IPS-15b (cell line): ENCODE measurements at regions not wholly inside any gene's neighbourhood (a gene's known extent, or its start where the extent isn't known, plus 50 kb on each side); places are given as distances from the start of the nearest gene placed in this dataset.
"Not testable (repeated sequence)": the region's sequence is repeated elsewhere in the genome, so short reads cannot be mapped to it uniquely, and the experiment has no call there.

ENCODE experiments used
- H3K27me3 ChIP-seq: one replicate; pipeline ENCODE4 v1.6.1; 2013; ENCODE audit warnings: low read length; ENCODE audit not compliant: control insufficient read depth, insufficient read depth
- H3K36me3 ChIP-seq: one replicate; pipeline ENCODE4 v1.6.1; 2013; ENCODE audit warnings: low read length; ENCODE audit not compliant: control insufficient read depth, insufficient read depth
- H3K4me1 ChIP-seq: one replicate; pipeline ENCODE4 v1.6.1; 2013; ENCODE audit warnings: mild to moderate bottlenecking, low read length; ENCODE audit not compliant: control insufficient read depth, insufficient read depth
- H3K4me3 ChIP-seq: one replicate; pipeline ENCODE4 v1.5.1; 2013; ENCODE audit warnings: low read depth, low read length
- H3K9ac ChIP-seq: one replicate; pipeline ENCODE4 v1.6.1; 2013; ENCODE audit warnings: low read depth, mild to moderate bottlenecking, low read length
- H3K9me3 ChIP-seq: one replicate; pipeline ENCODE4 v1.6.1; 2013; ENCODE audit warnings: mild to moderate bottlenecking, low read length; ENCODE audit not compliant: control insufficient read depth, insufficient read depth

DNA sequence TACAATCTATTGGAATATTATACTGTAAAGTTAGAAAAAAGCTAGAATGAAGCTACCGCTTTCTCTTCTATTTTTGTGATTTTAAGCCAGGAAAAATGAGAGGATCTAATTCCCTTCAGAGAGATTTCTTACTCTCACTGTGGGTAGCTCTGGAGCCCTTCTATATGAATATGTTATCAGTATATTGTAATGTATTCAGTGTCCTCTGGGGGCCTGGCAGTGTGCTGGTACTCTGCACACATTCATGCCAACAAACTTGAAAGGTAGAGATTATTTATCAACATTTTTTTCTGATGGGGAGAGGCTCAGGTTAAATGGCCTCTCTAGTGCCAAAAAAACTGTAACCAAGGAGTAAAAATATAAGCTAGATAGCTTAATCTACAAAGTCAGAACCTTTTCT is 292.8 kb downstream of the TTC6 start:
- Histone ChIP-seq H3K9me3 (peaks cover 3% of the 10 kb centered on the region), H3K36me3 (no peaks in the 10 kb centered on the region), H3K4me3 (no peak overlapping the region), H3K4me1 (no peaks in the 10 kb centered on the region), H3K27me3 (no peaks in the 10 kb centered on the region), H3K9ac (no peak overlapping the region)

GRCh38 chr14:37889087-37889486 is 293.7 kb downstream of the TTC6 start:
- Histone ChIP-seq H3K27me3 (no peaks in the 10 kb centered on the region), H3K9ac (no peak overlapping the region), H3K36me3 (no peaks in the 10 kb centered on the region), H3K4me3 (no peak overlapping the region), H3K9me3 (peaks cover 3% of the 10 kb centered on the region), H3K4me1 (peaks cover 7% of the 10 kb centered on the region)

DNA sequence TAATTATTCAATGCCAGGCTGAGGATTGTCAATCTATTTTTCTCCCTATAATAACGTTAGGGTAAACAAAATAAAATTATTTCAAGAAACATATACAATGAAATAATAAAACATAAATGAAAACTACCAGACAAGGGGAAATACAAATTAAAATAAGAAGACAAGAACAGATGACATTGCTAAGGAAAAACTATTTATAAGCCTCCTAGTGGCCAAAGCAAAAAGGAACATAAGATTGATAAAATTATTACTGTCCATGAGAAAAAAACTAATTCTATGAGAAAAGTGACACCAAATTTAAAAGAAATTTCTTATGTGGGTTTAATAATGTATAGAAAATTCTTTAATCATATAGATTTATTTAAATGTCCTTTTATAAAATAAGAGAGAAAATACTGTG is 294.7 kb downstream of the TTC6 start:
- Histone ChIP-seq H3K9me3 (peaks cover 3% of the 10 kb centered on the region), H3K4me1 (peaks cover 17% of the 10 kb centered on the region), H3K36me3 (no peaks in the 10 kb centered on the region), H3K9ac (no peak overlapping the region), H3K27me3 (no peaks in the 10 kb centered on the region), H3K4me3 (no peak overlapping the region)

GRCh38 chr14:37891500-37891899 is 296.1 kb downstream of the TTC6 start:
- peaks cover 18% of the 10 kb centered on the region for H3K4me1 ChIP-seq
- H3K9ac ChIP-seq, H3K36me3 ChIP-seq, H3K4me3 ChIP-seq, H3K27me3 ChIP-seq, H3K9me3 ChIP-seq: not testable (repeated sequence)

GRCh38 chr14:37894463-37894862 is 299.0 kb downstream of the TTC6 start:
- Histone ChIP-seq H3K9ac (no peak overlapping the region), H3K9me3 (peaks cover 3% of the 10 kb centered on the region), H3K36me3 (no peaks in the 10 kb centered on the region), H3K4me1 (peaks cover 18% of the 10 kb centered on the region), H3K27me3 (no peaks in the 10 kb centered on the region), H3K4me3 (no peak overlapping the region)

GRCh38 chr14:37899365-37899764 is 303.9 kb downstream of the TTC6 start:
- Histone ChIP-seq H3K27me3 (peaks cover 18% of the 10 kb centered on the region), H3K4me3 (no peak overlapping the region), H3K9ac (no peak overlapping the region), H3K4me1 (peaks cover 8% of the 10 kb centered on the region), H3K9me3 (no peaks in the 10 kb centered on the region), H3K36me3 (no peaks in the 10 kb centered on the region)

DNA sequence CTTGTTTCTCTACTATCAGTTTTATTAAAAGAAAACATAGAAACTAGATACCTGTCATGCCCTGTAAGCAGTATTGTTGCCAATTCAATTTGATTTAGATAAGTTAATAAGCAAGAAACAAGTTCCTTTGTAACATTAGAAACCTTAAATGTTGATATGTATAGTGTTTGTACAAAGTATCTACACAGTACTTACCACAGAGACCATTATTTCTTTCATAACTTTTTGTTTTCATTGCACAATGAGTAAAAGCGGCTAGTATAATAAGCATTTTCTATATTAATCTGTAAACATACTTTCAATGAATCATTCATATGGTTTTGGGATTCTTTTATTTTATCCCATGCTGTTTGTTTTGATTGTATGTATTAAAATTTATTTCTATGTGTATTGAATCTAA is 305.1 kb downstream of the TTC6 start:
- no peaks in the 10 kb centered on the region for H3K9me3 ChIP-seq
- H3K36me3 ChIP-seq, result no peaks in the 10 kb centered on the region
- peaks cover 18% of the 10 kb centered on the region for H3K27me3 ChIP-seq
- no peak overlapping the region for H3K9ac ChIP-seq
- no peak overlapping the region for H3K4me3 ChIP-seq
- no peaks in the 10 kb centered on the region for H3K4me1 ChIP-seq

GRCh38 chr14:37901978-37902377 is 305.7 kb upstream of the SSTR1 start:
- H3K4me1 ChIP-seq, result no peaks in the 10 kb centered on the region
- H3K9ac ChIP-seq, result no peak overlapping the region
- no peak overlapping the region for H3K4me3 ChIP-seq
- H3K36me3 ChIP-seq, result no peaks in the 10 kb centered on the region
- H3K9me3 ChIP-seq, result no peaks in the 10 kb centered on the region
- H3K27me3 ChIP-seq, result peaks cover 18% of the 10 kb centered on the region

DNA sequence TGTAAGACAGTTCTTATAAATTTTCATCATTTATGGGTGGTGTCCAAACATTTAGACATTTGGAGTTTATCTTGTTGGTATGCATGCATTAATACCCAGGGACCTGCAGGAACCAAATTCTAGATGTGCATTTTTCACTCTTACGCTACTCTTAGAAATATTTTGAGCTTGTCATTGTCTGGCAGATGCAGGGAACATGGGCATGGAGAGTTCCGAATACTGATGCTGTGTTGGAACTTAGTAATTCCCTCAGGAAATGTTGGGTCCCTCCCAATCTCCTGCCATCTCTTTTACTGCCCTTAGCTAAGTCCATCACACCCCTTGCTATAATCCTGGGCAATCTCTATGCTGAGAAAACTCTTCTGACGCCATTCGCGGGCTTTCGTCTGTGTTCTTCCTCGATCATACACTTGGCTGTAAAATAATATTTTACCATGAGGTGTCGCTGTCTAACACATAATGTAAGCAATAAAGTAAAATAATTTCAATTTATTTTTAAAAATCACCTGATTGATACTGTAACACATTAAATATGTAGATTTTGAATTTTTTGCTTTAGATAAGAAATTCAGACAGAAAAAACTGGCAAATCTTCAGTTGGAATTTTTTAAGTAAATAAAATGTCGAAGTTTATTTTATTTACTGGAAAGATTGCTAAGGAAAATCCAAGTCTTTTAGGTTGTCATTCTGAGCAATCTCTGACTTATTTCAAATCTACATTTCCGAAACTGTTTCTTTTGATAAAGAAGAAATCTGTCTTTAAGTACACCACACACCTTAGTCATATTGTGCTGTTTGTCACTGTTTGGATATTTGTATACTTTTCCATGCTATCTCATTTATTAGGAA is 304.1 kb upstream of the SSTR1 start:
- Histone ChIP-seq H3K4me3 (no peak overlapping the region), H3K27me3 (peaks cover 21% of the 10 kb centered on the region), H3K9ac (no peak overlapping the region)

GRCh38 chr14:37924622-37925021 is 283.1 kb upstream of the SSTR1 start:
- peaks cover 13% of the 10 kb centered on the region for H3K27me3 ChIP-seq
- no peak overlapping the region for H3K4me3 ChIP-seq
- no peaks in the 10 kb centered on the region for H3K4me1 ChIP-seq
- H3K9ac ChIP-seq, result no peak overlapping the region
- no peaks in the 10 kb centered on the region for H3K9me3 ChIP-seq
- H3K36me3 ChIP-seq, result no peaks in the 10 kb centered on the region

More for the DNA sequence above, 304.1 kb upstream of the SSTR1 start:
- H3K4me1 ChIP-seq, result no peaks in the 10 kb centered on the region
- H3K36me3 ChIP-seq, result no peaks in the 10 kb centered on the region
- H3K9me3 ChIP-seq, result no peaks in the 10 kb centered on the region

- Histone ChIP-seq H3K27me3 (peaks cover 4% of the 10 kb centered on the region), H3K4me3 (no peak overlapping the region), H3K36me3 (no peaks in the 10 kb centered on the region), H3K9me3 (no peaks in the 10 kb centered on the region), H3K4me1 (peaks cover 3% of the 10 kb centered on the region), H3K9ac (no peak overlapping the region)
These were observed 275.7 kb upstream of the SSTR1 start for GRCh38 chr14:37932008-37932407.

DNA sequence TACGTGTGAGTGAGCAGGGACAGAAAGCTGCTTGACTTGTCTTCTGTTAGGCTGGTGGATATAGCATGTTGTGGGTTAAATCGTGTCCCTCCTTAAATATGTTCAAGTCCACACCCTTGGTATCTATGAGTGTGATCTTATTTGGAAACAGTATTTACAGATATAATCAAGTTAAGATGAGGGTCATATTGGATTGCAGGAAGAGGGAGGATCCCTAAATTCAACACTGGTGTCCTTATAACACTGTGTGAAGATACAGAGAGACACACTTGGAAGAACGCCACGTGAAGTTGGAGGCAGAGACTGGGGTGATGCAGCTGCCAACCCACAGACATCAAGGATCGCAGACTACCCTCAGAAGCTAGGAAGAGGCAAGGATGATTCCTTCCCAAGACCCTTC is 275.2 kb upstream of the SSTR1 start:
- no peak overlapping the region for H3K4me3 ChIP-seq
- no peaks in the 10 kb centered on the region for H3K36me3 ChIP-seq
- peaks cover 3% of the 10 kb centered on the region for H3K27me3 ChIP-seq
- no peaks in the 10 kb centered on the region for H3K9me3 ChIP-seq
- no peak overlapping the region for H3K9ac ChIP-seq
- H3K4me1 ChIP-seq, result peaks cover 3% of the 10 kb centered on the region
